Left hindlimb (tissue), 1 donor: ENCODE measurements at regions not wholly inside any gene's neighbourhood (a gene's known extent, or its start where the extent isn't known, plus 50 kb on each side); places are given as distances from the start of the nearest gene placed in this dataset.

Experiments
- DNase-seq: peaks from one replicate; pipeline ENCODE4 v3.0.0-alpha.2; 2018

DNA sequence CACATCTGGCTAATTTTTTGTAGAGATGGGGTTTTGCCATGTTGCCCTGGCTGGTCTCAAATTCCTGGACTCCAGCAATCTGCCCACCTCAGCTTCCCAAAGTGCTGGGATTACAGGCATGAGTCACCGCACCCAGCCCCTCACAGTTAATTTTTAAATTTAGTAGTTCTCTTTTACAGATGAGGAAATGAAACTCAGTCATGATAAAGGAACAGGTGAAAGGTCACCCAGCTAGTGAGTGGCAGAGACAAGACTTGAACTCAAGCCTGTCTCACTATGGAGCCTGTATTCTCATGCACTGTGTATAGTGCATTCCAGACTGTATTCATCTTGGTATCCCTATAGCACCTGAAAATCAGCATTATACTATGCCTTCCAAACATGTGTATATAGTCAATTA lies 77.1 kb upstream of the WSB1 start:
- no peak for DNase-seq

- DNase-seq: no peak
Measured at GRCh38 chr17:27217631-27218030, 76.3 kb upstream of the WSB1 start.

DNA sequence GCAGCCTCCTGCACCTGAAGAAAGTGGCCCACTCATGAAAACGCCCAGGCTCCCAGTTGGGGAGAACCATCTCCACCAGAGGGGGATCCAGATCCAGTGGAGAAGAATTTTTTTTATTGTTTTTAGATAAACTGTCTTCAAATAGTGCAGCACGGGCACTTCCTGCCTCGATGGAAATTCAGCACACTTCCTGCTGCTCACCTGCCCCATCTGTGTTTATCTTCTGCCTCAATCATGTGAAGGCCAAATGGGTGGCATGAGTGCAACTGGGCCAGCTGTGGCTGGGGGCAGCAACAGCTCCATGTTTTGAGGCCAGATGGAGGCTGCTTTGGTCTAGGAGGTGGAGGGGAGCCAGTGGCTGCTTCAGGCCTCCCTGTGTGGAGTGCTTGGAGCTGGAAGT lies 75.9 kb upstream of the WSB1 start:
- no peak for DNase-seq

DNA sequence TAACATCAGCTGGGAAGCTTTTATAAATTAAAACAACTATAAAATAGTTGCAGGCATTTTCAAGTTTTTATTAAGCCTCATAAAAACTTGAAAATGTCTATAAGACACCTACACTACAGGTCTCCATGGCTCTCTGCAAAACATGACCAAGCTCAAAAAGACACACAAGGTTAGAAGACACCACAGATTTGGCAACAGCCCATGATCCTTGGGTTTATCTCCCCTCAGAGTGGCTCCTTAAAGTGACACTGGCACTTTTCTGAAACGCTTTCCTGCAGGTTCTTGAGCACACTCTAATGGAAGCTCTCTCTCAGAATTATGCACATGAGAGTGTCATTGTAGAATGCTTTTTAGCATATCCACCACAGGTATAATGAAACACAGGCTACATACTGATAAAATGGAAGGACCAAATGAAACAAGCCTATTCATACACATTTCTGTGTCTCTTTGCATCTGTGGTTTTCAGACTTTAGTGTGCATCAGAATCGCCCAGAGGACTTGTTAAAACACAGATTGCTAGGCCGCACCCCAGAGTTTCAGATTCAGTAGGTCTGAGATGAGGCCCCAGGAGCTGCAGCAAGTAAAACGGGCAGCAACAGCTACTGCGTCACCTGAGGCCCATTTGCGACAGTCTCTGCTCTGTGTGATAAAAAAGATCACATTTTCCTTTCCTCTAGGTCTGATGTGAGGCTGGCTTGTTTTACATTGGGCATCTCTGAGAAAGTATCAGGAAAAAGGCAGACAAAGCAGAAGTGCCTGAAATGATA lies 75.0 kb upstream of the WSB1 start:
- DNase-seq: no peak

- no peak for DNase-seq
Measured at GRCh38 chr17:27222515-27222914, 71.4 kb upstream of the WSB1 start.

- no peak for DNase-seq
Measured at GRCh38 chr17:27224526-27225315, 69.2 kb upstream of the WSB1 start.

- DNase-seq: no peak
Measured at GRCh38 chr17:27226611-27227230, 67.2 kb upstream of the WSB1 start.

DNA sequence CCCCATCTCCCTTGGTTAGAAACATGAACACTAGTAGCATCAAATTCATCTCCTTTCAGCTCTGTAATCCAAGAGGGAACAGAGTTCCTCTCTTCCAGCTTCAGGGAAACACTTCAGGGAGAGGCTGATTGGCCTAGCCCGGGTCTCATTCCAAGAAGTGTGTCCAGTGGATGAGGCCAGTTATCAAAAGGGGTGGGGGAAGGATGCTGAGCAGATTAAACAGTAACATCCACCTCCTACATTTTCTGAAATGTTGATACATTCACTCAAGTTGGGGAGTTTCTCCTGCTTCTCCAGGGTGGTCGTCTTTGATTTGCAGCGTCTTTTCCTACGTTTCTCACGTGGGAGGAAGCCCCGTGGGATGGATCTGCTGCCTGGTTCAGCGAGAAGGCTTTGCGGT lies 62.9 kb upstream of the WSB1 start:
- DNase-seq: no peak

DNA sequence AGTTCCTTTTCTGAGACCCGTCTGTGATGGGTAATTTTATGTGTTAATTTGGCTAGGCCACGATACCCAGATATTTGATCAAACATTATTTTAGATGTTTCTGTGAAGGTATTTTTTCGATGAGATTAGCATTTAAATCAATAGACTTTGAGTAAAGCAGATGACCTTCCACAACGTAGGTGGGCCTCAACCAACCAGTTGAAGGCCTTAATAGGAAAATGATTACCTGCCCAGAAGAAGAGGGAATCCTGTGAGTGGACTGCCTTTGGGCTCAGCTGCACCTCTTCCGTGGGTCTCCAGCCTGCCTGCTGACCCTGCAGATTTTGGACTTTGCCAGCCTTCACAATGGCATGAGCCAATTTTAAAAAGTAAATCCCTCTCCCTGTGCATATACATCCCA lies 61.6 kb upstream of the WSB1 start:
- no peak for DNase-seq

DNA sequence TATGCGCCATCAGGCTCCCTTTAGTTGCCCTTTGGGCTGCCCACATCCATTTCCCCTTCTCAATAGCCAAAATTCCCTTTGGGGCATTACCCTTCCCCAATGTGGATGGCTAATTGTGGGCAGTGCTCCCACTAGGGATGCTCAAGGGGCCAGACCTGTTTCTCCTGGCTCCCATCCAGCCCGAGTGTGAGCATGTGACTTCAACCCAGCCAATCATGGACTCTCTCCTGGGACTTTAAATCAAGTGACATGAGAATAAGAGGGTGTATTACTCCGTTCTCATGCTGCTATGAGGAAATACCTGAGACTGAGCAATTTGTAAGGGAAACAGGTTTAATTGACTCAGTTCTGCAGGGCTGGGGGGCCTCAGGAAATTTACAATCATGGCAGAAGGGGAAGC lies 60.9 kb upstream of the WSB1 start:
- no peak for DNase-seq

DNA sequence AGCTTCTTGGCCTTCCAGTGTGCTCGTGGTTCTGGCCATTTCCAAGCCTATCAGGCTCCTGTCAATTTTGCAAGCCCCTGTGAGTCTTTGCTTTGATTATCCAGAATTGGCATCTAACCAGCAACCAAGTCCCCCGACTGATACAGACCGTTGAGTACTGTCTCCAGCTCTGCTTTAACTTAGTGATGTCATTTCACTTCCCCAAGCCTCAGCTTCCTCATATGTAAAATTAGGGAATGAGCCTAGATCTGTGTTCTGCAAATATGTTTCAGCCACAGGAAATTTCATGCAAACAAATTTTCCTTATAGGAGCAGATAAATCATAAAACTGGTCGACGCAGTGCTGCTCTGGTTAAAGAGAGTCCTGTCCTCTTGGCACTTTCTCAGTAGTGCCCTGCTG lies 60.1 kb upstream of the WSB1 start:
- no peak for DNase-seq

DNA sequence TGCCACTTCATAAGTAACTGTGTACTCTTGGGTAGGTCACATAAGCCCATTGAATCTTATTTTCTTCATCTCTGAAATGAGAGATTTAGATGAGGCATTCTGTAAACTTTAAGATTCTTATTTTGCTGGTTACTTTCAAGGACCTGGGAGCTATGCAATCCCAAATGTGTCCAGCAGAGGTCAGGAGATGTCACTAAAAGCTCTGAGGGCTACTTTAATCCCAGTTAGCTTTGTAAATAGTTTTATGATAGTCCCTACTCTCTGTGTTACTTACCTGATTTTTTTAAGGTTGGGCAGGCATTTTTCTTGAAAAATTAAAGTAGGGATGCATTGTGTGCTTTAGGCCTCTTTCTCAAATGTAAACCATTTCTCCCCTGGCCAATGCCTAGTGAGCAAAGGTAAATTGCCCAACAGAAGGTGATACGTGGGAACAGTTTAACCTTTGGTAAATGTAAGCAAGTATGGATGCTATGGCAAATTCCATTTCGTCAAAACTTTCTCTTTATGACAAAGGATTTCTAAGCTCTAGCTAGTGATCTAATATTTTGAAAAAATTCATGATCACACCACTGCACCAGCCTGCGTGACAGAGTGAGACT lies 57.1 kb upstream of the WSB1 start:
- peak; percentile 67 for DNase-seq

DNA sequence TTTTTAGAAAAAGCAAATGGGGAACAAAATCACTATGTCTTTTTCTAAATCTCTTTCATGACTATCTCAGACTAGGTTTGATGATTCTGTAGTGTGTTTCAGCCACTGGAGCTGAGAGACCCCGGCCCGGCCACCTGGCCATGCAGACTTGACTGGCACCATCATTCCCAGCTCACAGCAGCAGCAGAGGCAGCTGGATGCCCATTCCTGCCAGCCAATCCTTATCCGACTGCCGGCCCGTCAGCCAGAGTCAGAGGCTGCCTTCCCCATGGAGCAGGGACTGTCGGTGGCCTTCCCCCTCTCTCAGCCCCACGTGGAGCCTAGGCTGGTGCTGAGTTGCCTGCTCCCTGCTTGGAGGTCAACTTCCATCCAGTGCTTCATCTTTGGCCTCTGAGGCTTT lies 56.0 kb upstream of the WSB1 start:
- no peak for DNase-seq

DNA sequence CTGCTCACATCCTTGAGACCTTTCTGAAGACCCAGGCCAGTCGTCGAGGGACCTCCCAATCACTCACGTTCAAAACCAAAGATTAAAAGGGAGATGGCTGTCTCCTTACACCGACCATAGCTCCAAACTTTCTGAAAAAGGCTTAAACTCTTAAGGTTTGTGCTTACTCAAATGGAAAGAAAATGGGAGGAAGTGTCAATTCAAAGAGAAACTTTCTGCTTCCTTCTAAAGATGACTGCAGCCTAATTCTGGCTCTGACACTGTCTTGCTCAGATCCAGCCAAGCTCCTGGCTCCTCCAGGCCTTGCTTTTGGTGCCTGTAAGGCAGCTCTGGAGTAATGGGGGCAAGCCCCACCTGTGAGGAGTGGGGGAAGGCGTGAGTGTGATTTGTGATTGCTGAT lies 54.9 kb upstream of the WSB1 start:
- DNase-seq: no peak

DNA sequence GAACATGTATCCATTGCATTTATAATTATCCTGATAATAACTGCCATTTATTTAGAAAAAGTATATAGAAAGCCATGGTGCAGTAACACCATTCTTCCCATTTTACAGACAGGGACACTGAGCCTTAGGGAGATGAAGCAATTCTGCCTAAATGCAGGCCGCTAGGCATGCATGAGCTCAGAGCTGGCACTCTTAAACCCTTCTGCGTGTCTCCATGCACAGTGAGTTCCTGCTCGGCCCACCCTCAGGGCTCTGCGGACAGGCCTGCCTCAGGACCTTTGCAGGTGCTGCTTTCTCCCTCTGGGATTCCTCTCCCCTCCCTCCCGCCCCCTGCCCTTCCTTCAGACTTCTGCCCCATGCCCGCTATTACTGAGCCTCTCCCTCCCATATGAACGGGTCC lies 54.3 kb upstream of the WSB1 start:
- no peak for DNase-seq

GRCh38 chr17:27240086-27240801 lies 53.7 kb upstream of the WSB1 start:
- no peak for DNase-seq

GRCh38 chr17:27240802-27241155 lies 53.1 kb upstream of the WSB1 start:
- DNase-seq: no peak

GRCh38 chr17:27241346-27241946 lies 52.5 kb upstream of the WSB1 start:
- no peak for DNase-seq

GRCh38 chr17:27242951-27243350 lies 51.0 kb upstream of the WSB1 start:
- DNase-seq: no peak

DNA sequence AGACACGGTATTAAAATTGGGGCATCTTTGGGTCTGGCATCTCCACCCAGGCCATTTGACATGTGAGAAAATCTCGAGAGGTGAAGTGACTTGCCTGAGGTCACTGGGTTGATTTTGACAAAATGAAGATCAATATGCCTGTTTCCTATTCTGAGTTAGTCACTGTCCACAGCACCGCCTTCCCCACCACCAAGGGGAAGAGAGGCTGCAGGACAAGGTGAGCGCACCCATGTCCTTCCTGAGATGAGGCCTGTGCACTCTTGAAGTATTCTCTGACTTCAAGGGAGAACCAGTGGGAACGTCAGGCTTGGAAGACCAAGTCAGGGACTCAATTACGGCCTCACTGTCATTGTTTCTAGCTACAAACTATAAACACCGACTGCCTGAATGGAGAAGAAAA lies 49.9 kb upstream of the WSB1 start:
- DNase-seq: no peak
